GM23248 (cell line): ENCODE measurements at regions not wholly inside any gene's neighbourhood (a gene's known extent, or its start where the extent isn't known, plus 50 kb on each side); places are given as distances from the start of the nearest gene placed in this dataset.

Experiments
- EZH2 ChIP-seq: fragments of 200-600 bp; sonication (generic); IDR thresholded peaks from 2 replicates; pipeline ENCODE4 v1.6.1; 2018; ENCODE audit warnings: antibody characterized with exemption, mild to moderate bottlenecking; ENCODE audit not compliant: insufficient read depth, poor library complexity, severe bottlenecking
- EZH2phosphoT487 ChIP-seq: fragments of 200-600 bp; sonication (generic); IDR thresholded peaks from 2 replicates; pipeline ENCODE4 v1.6.1; 2018; ENCODE audit warnings: antibody characterized with exemption, moderate library complexity, mild to moderate bottlenecking, low read depth; ENCODE audit not compliant: insufficient read depth

GRCh38 chr10:129331839-129332220 lies 135.2 kb upstream of the MGMT start:
- TF ChIP-seq EZH2 (no peak), EZH2phosphoT487 (no peak)
